SK-N-SH (cell line): ENCODE measurements at regions not wholly inside any gene's neighbourhood (a gene's known extent, or its start where the extent isn't known, plus 50 kb on each side); places are given as distances from the start of the nearest gene placed in this dataset.

ENCODE experiments used
- CHD2 ChIP-seq: fragments of 150-350 bp; IDR thresholded peaks from 2 replicates; pipeline ENCODE4 v1.6.1; 2018; ENCODE audit warnings: low read length; ENCODE audit not compliant: partially characterized antibody
- ELF1 ChIP-seq: IDR thresholded peaks from 2 replicates; pipeline ENCODE4 v1.4.0; 2012
- EP300 ChIP-seq, 2 experiments: IDR thresholded peaks; 2 replicates each; pipeline versions ENCODE4 v1.4.0 to v1.6.1; 2012; ENCODE audit warnings: borderline replicate concordance in 1 of 2, low read depth in 1 of 2, low read length in 1 of 2
- EZH2phosphoT487 ChIP-seq: fragments of 200-600 bp; sonication (generic); IDR thresholded peaks from 2 replicates; pipeline ENCODE4 v1.6.1; 2017; ENCODE audit warnings: low read depth, mixed run types, mild to moderate bottlenecking, antibody characterized with exemption, moderate library complexity, borderline replicate concordance
- JUND ChIP-seq: IDR thresholded peaks from 2 replicates; pipeline ENCODE4 v1.4.0; 2012
- NFIC ChIP-seq: IDR thresholded peaks from 2 replicates; pipeline ENCODE4 v1.4.0; 2012; ENCODE audit warnings: borderline replicate concordance
- POLR2AphosphoS5 ChIP-seq: IDR thresholded peaks from 2 replicates; pipeline ENCODE4 v1.6.1; 2012; ENCODE audit warnings: low read depth, low read length
- RAD21 ChIP-seq: IDR thresholded peaks from 2 replicates; pipeline ENCODE4 v1.6.1; 2012; ENCODE audit warnings: mild to moderate bottlenecking, low read length
- RXRA ChIP-seq: IDR thresholded peaks from 2 replicates; pipeline ENCODE4 v1.4.0; 2012; ENCODE audit warnings: low read depth, mild to moderate bottlenecking, borderline replicate concordance
- SIN3A ChIP-seq: IDR thresholded peaks from 2 replicates; pipeline ENCODE4 v1.6.1; 2012; ENCODE audit warnings: low read depth, mild to moderate bottlenecking, low read length, moderate library complexity, borderline replicate concordance
- TEAD4 ChIP-seq: IDR thresholded peaks from 2 replicates; pipeline ENCODE4 v1.4.0; 2012; ENCODE audit warnings: mild to moderate bottlenecking, borderline replicate concordance; ENCODE audit not compliant: insufficient read depth
- TF ChIP-seq, protein P1 (sequence below): fragments of 200-600 bp; sonication (generic); IDR thresholded peaks from 2 replicates; pipeline ENCODE4 v1.6.1; 2017; ENCODE audit warnings: antibody characterized with exemption, mild to moderate bottlenecking, moderate library complexity
- TF ChIP-seq, protein P2 (sequence below): IDR thresholded peaks from 2 replicates; pipeline ENCODE4; 2012
- TF ChIP-seq, protein P3 (sequence below): IDR thresholded peaks from 2 replicates; pipeline ENCODE4 v1.4.0; 2012; ENCODE audit warnings: low read depth

DNA sequence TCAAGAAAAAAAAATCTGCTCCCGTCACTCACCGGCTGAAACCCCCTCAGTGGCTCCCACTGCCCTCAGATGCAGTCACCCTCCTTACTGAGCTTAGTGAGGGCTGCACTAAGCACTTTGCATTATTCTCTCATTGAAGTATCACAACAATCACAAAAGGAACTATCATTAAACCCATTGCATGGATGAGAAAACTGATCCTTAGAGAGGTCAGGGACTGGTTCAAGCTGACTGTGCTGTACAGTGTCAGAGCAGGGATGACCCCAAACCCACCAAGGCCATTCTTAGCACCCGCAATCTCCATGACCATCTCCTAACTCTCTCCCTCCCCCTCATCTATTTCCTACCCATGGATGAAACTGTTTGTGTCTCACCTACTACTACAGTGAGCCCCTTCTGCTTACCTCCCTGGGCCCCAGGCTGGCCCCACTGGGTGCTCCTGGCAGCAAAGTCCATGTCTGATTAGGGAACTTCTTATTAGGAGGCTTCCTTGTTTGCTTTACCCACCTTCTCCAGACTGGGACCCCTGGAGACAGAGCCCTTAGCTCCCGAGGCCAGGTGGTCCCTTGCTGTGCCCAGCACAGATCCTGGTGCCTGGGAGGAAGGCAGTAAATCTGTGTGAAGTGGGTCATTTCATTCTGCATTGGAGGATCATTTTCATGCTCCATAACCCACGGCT lies 139.3 kb upstream of the ID2 start:
- no peak for TF ChIP-seq POLR2AphosphoS5
- TF ChIP-seq, protein P1, sequence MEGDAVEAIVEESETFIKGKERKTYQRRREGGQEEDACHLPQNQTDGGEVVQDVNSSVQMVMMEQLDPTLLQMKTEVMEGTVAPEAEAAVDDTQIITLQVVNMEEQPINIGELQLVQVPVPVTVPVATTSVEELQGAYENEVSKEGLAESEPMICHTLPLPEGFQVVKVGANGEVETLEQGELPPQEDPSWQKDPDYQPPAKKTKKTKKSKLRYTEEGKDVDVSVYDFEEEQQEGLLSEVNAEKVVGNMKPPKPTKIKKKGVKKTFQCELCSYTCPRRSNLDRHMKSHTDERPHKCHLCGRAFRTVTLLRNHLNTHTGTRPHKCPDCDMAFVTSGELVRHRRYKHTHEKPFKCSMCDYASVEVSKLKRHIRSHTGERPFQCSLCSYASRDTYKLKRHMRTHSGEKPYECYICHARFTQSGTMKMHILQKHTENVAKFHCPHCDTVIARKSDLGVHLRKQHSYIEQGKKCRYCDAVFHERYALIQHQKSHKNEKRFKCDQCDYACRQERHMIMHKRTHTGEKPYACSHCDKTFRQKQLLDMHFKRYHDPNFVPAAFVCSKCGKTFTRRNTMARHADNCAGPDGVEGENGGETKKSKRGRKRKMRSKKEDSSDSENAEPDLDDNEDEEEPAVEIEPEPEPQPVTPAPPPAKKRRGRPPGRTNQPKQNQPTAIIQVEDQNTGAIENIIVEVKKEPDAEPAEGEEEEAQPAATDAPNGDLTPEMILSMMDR = no peak
- no peak for TF ChIP-seq NFIC
- TF ChIP-seq, protein P2, sequence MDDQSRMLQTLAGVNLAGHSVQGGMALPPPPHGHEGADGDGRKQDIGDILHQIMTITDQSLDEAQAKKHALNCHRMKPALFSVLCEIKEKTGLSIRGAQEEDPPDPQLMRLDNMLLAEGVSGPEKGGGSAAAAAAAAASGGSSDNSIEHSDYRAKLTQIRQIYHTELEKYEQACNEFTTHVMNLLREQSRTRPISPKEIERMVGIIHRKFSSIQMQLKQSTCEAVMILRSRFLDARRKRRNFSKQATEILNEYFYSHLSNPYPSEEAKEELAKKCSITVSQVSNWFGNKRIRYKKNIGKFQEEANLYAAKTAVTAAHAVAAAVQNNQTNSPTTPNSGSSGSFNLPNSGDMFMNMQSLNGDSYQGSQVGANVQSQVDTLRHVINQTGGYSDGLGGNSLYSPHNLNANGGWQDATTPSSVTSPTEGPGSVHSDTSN = no peak
- TF ChIP-seq, protein P3, sequence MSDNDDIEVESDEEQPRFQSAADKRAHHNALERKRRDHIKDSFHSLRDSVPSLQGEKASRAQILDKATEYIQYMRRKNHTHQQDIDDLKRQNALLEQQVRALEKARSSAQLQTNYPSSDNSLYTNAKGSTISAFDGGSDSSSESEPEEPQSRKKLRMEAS = no peak
- no peak for TF ChIP-seq SIN3A
- TF ChIP-seq TEAD4 = no peak
- no peak for TF ChIP-seq CHD2
- no peak for TF ChIP-seq RXRA
- TF ChIP-seq JUND = no peak
- TF ChIP-seq EP300 (IDR thresholded peaks at IDR 0.05; ENCODE audit: borderline replicate concordance in 1 of 2, low read depth in 1 of 2, low read length in 1 of 2) = no peak
- TF ChIP-seq RAD21 = no peak
- TF ChIP-seq EZH2phosphoT487 = no peak
- TF ChIP-seq ELF1 = no peak
